Vagina (tissue), 2 donors: ENCODE measurements at regions not wholly inside any gene's neighbourhood (a gene's known extent, or its start where the extent isn't known, plus 50 kb on each side); places are given as distances from the start of the nearest gene placed in this dataset.

ENCODE experiments used
- POLR2AphosphoS5 ChIP-seq, 2 donors: sonication (generic); formaldehyde crosslinking; IDR thresholded peaks; one replicate each; pipeline ENCODE4 v1.9.0; 2017; ENCODE audit warnings: antibody characterized with exemption in 2 of 2, mild to moderate bottlenecking in 2 of 2, low read depth in 1 of 2; ENCODE audit not compliant: insufficient read depth in 1 of 2
- TF ChIP-seq, protein P1 (sequence below), 3 experiments: fragments of 450-650 bp in 2 of 3; fragments of 200-600 bp in 1 of 3; sonication (generic) in 1 of 3; IDR thresholded peaks; one replicate each; pipeline ENCODE4 v1.5.1; 2017 to 2019; ENCODE audit warnings: antibody characterized with exemption in 3 of 3, mild to moderate bottlenecking in 2 of 3, moderate library complexity in 2 of 3

DNA sequence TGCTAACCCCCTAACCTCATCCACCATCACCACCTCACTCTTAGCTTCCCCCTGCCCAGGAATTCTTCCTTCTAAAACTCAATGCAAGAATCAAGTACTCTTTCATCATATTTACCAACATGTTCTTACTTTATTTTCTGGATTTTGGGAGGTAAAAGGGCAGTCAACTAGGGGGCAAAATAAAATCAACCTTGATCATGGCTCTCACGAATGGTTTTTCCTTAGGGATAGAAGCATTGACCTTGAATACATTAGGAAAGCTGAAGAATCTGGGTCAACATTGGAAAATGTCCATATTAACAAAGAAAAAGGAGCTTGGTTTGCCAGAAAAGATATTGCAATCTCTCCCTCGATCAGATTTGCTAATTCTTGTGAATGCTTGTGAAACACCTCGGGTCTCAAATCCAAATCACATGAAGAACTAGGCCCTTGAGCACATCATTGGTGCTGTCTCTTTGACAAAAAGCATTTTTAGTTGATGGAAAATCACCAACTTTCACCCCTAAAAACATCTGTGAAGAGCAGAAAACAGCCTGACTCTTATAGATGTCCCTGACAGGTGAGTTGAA lies 58.9 kb downstream of the ZC3H11B start:
- TF ChIP-seq, protein P1, sequence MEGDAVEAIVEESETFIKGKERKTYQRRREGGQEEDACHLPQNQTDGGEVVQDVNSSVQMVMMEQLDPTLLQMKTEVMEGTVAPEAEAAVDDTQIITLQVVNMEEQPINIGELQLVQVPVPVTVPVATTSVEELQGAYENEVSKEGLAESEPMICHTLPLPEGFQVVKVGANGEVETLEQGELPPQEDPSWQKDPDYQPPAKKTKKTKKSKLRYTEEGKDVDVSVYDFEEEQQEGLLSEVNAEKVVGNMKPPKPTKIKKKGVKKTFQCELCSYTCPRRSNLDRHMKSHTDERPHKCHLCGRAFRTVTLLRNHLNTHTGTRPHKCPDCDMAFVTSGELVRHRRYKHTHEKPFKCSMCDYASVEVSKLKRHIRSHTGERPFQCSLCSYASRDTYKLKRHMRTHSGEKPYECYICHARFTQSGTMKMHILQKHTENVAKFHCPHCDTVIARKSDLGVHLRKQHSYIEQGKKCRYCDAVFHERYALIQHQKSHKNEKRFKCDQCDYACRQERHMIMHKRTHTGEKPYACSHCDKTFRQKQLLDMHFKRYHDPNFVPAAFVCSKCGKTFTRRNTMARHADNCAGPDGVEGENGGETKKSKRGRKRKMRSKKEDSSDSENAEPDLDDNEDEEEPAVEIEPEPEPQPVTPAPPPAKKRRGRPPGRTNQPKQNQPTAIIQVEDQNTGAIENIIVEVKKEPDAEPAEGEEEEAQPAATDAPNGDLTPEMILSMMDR (IDR thresholded peaks at IDR 0.05) = no peak
- TF ChIP-seq POLR2AphosphoS5 (IDR thresholded peaks at IDR 0.05; ENCODE audit: insufficient read depth in 1 of 2, low read depth in 1 of 2) = no peak
